ENCODE measurements at regions not wholly inside any gene's neighbourhood (a gene's known extent, or its start where the extent isn't known, plus 50 kb on each side); places are given as distances from the start of the nearest gene placed in this dataset.
"Not testable (repeated sequence)": the region's sequence is repeated elsewhere in the genome, so short reads cannot be mapped to it uniquely, and the experiment has no call there.

- in situ Hi-C loops (cut with MboI; ENCODE audit: low sequenced_read_pairs): no loop called here
These were observed 177.1 kb downstream of the RNF144A start for GRCh38 chr2:7094231-7094741.

GRCh38 chr2:7096726-7097352, 179.6 kb downstream of the RNF144A start:
- in situ Hi-C loops (cut with MboI; ENCODE audit: low sequenced_read_pairs): no loop called here

GRCh38 chr2:7097353-7097895, 180.2 kb downstream of the RNF144A start:
- in situ Hi-C loops (cut with MboI; ENCODE audit: low sequenced_read_pairs): no loop called here

- in situ Hi-C loops (cut with MboI; ENCODE audit: low sequenced_read_pairs): no loop called here
These were observed 181.6 kb downstream of the RNF144A start for GRCh38 chr2:7098816-7099215.

GRCh38 chr2:7099687-7100086, 182.5 kb downstream of the RNF144A start:
- in situ Hi-C loops (cut with MboI; ENCODE audit: low sequenced_read_pairs): not testable (repeated sequence)

GRCh38 chr2:7102826-7103225, 185.6 kb downstream of the RNF144A start:
- in situ Hi-C loops (cut with MboI; ENCODE audit: low sequenced_read_pairs): no loop called here

- in situ Hi-C loops (cut with MboI; ENCODE audit: low sequenced_read_pairs): no loop called here
These were observed 191.8 kb downstream of the RNF144A start for GRCh38 chr2:7108792-7109532.

GRCh38 chr2:7109533-7109885, 192.3 kb downstream of the RNF144A start:
- in situ Hi-C loops (cut with MboI; ENCODE audit: low sequenced_read_pairs): no loop called here

- in situ Hi-C loops (cut with MboI; ENCODE audit: low sequenced_read_pairs): no loop called here
These were observed 194.4 kb downstream of the RNF144A start for GRCh38 chr2:7111626-7112025.

- in situ Hi-C loops (cut with MboI; ENCODE audit: low sequenced_read_pairs): no loop called here
These were observed 198.2 kb downstream of the RNF144A start for GRCh38 chr2:7115364-7115763.

GRCh38 chr2:7115906-7116305, 198.7 kb downstream of the RNF144A start:
- in situ Hi-C loops (cut with MboI; ENCODE audit: low sequenced_read_pairs): no loop called here

GRCh38 chr2:7116511-7116910, 199.3 kb downstream of the RNF144A start:
- in situ Hi-C loops (cut with MboI; ENCODE audit: low sequenced_read_pairs): no loop called here

GRCh38 chr2:7117076-7117475, 199.9 kb downstream of the RNF144A start:
- in situ Hi-C loops (cut with MboI; ENCODE audit: low sequenced_read_pairs): no loop called here

GRCh38 chr2:7118606-7119131, 201.5 kb downstream of the RNF144A start:
- in situ Hi-C loops (cut with MboI; ENCODE audit: low sequenced_read_pairs): no loop called here

GRCh38 chr2:7119132-7119835, 202.1 kb downstream of the RNF144A start:
- in situ Hi-C loops (cut with MboI; ENCODE audit: low sequenced_read_pairs): no loop called here

GRCh38 chr2:7121851-7122250, 204.6 kb downstream of the RNF144A start:
- in situ Hi-C loops (cut with MboI; ENCODE audit: low sequenced_read_pairs): no loop called here

GRCh38 chr2:7127156-7127555, 209.9 kb downstream of the RNF144A start:
- in situ Hi-C loops (cut with MboI; ENCODE audit: low sequenced_read_pairs): no loop called here

GRCh38 chr2:7127687-7128086, 210.5 kb downstream of the RNF144A start:
- in situ Hi-C loops (cut with MboI; ENCODE audit: low sequenced_read_pairs): no loop called here

- in situ Hi-C loops (cut with MboI; ENCODE audit: low sequenced_read_pairs): no loop called here
These were observed 214.0 kb downstream of the RNF144A start for GRCh38 chr2:7131261-7131660.

- in situ Hi-C loops (cut with MboI; ENCODE audit: low sequenced_read_pairs): no loop called here
These were observed 215.5 kb downstream of the RNF144A start for GRCh38 chr2:7132753-7133152.

- in situ Hi-C loops (cut with MboI; ENCODE audit: low sequenced_read_pairs): no loop called here
These were observed 216.3 kb downstream of the RNF144A start for GRCh38 chr2:7133521-7133920.
